GM21367 (cell line): ENCODE measurements at regions not wholly inside any gene's neighbourhood (a gene's known extent, or its start where the extent isn't known, plus 50 kb on each side); places are given as distances from the start of the nearest gene placed in this dataset.

Experiments used
- ATAC-seq: cut with Tn5 transposase; IDR thresholded peaks from one replicate; pipeline ENCODE4 v1.9.1; 2021; ENCODE audit not compliant: unreplicated experiment

DNA sequence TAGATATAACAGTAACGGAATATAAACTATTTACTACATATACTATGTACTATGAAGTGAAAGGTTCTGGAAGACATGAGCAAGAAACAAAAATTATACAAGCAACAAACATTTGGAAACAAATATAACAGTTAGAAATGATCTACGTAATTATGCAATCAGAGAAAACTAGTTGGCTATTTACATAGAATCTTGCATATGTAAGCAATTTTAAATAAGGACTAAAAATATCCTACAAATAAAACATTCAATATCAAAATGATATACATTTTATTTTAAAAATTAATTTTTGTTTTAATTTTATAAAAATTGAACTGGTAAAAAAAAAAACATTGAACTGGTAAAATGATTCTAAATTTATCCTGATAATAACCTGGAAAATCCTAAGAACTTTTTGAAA is 642.5 kb upstream of the PCDH10 start:
- ATAC-seq, result no peak

DNA sequence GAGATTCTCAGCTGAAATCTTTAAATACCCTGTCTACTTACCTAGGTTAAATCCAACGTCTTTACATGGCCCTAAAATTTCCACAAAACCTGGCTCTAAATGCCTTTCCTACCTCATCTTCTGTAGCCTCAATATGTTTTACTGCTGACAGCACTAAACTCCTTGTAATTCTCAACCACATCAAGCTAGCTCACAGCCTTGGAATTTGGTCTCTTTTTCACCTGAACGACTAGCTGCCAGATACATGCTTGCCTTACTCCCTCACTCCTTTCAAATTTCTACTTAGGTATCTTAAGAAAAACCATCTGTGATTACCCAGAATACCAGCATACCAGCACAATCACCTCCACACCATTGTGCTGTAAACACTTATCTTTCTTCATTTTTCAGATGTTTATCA is 635.6 kb upstream of the PCDH10 start:
- ATAC-seq, result no peak

DNA sequence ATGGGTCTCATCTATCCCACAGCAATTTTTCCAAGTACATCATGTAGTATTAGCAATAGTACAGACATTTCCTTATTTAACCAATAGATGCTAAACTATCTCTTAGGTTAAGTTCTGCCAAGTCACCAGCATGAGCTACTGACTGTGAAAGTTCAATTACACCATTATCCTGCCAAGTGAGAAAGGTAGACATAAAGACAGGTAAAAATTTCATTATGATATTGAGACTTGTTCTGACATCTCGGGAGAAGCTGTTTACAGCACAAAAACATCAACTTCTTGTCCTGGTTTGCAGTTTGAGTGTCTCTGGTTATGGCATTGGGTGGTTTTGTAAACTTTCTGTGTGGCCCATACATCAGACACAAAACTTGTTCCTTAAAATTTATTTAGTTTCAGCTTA is 622.4 kb upstream of the PCDH10 start:
- no peak for ATAC-seq

DNA sequence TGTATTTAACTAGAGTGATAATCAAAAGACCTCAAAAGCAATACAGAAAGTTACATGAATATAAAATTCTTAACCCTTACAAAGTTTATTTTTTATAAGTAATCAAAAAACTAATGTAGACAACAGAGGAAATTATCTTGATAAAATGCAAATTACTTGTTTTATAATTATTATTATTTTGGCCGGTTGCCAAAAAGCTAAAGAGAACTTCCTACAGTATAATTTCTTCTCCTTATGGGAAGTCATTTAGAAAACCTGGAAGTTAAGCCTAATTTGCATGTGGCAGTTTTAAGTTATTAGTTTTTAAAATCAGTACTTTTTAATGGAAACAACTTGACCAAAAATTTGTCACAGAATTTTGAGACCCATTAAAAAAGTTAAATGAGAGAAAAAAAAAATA is 621.3 kb upstream of the PCDH10 start:
- ATAC-seq, result no peak

DNA sequence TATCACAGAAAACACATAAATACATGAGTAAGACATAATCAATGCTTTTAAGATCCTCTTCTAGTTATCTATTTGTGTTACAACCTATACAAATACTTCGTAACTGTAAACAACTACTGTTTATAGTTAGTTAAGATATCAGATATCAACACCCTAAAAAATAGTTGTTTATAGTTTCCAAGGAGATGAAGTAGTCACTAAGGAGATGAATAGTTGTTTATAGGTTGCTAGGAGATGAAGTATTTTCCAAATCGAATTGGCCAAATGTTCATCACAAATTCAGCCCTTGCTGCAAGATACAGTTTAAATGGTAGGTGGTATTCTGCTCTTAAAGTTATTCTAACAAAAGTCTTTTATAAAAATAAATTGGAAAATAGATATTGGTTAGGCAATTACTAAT is 618.2 kb upstream of the PCDH10 start:
- ATAC-seq, result no peak

DNA sequence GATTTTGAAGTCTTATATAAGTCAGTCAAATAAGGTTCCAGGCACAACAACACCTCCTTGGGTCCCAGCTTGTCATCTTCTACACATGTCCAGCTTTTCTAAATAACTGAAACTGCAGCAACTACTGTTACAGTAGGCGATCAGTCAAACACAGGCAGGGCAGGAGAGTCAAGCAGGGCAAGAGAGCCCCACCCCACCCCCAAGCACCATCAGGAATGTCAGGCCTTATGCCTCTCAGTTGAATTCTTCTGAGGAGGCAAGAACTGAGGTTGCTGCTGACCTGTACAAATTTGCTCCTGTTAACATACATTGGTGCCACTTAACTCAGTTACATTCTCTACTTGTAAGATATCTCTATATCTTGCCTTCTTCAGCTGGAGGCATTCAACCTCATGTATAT is 608.8 kb upstream of the PCDH10 start:
- ATAC-seq, result no peak

DNA sequence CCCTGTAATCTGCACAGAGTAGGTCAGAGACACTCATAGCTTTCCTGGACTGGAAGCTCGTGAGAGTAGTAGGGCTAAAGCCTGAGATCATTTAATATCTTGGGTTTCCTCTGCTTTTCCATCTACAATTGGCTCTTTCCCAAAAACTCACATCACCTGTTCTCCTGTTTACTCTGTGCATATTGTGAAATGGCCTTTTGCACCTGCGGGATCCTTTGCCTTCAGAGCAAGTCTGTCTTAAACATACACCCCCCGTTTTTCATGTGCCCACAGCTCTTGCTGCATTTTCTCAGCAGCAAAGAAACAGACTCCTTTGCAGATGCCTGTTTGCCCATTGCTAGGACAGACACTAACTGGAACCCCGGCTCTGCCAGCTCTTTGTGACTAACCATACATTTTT is 608.3 kb upstream of the PCDH10 start:
- no peak for ATAC-seq

DNA sequence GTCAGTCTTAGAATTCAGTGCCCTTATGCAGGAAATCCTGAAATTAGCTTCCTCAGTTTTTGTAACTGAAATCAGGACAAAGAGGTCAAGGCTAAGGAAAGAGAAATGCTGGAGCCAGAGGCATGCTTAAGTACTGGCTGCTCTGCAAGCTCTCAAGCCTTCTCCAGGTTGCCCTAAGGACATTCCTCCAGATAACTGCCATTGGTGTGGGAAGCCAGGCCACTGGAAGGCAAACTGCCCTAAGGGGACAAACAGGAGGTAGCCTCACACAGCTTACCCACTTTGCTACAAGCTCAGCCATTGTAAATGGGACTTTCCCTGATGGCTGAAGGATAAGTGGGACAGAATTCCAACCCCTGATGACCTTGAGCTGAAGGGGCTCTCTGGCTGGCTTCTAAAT is 606.9 kb upstream of the PCDH10 start:
- ATAC-seq, result no peak

DNA sequence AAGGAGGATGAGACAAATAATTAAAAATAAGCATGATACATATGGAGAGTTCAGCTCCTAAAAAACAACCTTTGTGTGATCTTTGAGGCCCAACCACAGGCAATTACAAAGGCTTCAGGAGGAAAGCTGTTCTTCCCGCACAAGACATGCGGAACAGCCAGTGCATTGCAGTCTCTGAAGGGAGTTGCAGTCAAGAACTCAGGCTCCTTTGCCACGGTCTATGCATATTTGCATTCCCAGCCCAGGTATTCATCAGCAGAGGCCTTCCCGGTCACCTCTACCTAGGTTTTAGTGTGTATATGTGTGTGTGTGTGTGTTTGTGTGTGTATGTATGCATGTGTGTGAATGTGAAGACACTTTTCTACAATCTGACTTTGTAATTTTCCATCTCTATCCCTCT is 600.6 kb upstream of the PCDH10 start:
- no peak for ATAC-seq

DNA sequence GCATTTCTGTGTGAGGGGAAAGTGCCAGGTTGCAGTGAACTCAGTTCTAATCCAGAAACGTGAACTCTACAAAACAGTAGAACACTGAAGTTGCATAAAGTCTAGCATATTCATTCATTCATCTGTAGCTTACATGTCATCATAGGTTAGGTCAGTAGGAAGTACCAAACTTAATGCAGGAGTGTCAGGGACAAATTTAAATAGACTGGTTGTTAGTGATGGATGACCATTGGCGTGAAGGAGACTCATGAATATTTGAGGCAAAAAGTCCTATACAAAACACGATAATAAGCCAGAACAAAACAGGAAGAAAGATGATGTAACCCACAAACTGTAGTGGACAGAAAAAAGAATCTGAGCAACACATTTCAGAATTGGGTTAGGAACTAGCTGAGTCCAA is 592.8 kb upstream of the PCDH10 start:
- ATAC-seq, result no peak

DNA sequence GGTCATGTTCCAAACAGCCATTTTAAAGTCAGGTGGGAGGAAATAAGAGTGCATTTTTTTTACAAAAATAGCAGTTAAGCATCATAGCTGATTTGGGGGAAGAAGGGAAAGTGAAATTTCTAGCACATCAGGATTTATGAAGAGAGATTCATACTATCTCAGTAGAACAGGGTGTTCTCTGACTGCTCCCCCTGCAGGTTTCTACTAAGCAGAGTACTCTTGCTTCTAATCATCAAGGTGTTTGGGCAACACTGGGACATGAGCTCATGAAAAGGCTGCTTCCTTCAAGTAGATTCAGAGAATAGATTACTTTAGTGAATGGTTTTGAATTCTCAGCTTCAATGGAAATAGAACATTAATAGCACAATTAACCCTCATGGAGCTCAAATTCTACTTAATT is 591.4 kb upstream of the PCDH10 start:
- no peak for ATAC-seq

DNA sequence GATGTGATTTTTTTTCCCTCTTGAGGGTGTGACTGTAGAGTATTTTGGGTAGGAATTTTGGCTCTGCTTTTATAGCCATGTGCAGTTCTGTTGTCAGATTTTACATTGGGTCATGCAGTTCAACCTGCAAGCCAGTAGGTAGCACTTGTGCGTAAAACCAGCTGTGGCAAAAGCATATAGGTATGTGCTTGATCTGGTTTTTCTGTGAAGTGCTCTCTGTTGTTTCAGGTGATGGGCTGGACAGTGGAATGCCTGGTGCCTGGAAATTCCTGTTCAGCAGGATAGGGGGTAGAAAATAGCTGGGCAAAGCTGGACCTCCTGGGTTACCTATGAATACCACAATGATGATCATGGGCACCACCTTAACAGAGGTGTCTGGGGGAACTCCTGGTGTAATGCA is 584.2 kb upstream of the PCDH10 start:
- ATAC-seq, result no peak

DNA sequence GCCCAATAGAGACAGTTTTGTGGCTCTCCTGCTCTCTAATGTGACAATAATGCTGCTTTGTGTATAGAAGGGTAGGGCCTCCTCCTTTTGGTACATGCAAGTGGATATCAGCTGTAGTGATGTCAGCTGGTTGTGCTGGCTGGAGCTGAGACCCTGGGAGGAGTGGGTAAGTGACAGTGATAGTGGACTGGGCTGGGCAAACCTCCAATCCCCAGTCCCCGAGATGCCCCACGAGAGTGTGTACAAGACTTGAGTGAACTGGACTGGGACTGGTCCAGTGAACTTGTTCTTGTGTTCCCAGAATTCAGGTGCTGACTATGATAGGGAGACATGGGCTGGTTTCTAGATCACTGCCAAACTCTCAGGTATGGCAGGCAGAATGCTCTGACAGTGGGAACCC is 583.6 kb upstream of the PCDH10 start:
- no peak for ATAC-seq

DNA sequence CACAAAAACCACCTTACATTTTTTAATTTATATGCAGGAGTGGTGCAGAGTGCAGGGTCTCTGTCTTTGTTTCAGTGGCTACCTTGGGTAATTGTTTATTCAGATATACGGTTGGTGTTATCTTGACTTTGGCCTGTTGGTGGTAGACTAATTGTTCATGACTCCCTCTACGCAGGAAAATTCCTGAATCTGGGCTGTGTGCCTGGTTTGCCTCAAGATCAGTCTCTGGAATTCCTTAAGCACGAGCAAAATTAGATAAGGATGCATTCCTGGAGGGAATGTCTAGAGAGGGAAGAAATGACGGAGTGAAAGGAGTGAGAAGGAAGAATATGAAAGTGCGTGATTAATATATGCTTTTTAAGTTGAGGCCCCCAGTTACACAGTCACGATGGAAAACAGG is 576.9 kb upstream of the PCDH10 start:
- no peak for ATAC-seq

DNA sequence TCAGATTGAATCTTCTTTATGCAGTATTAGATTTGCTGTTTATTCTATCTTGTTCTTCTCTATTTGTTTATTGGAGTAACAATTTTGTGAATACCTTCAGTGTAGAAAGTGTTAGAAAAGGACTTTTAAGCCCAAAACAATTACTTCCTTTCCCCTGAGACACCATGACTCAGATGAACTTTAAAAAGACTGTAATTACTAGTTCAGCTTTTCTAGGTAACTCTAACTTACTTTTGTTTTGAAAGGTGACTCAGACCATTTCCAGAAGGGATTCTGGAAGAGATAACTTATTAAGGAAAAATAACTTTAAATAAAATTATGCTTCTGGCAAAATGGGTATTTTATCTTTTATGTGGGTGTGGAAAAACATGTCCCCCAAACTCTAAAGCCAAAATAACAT is 561.5 kb upstream of the PCDH10 start:
- ATAC-seq, result no peak

DNA sequence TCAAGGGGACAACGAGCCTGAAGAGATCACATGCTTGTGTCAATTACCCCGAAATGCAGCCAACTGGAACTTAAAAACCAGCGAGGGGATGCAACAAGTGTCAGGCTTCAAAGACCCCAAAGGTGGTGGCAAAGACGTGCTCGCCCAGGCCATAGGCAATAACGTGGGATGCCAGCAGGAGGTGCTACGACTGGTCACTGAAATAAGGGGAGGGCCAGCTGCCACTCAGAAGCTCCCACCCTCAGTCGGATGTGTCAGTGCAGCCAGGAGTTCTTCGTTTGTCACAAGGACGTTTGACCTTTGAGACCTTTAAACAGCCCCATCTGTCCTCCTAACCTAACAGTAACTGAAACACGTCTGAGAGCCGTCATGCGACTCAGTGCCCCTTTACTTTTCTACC is 556.8 kb upstream of the PCDH10 start:
- ATAC-seq, result no peak

DNA sequence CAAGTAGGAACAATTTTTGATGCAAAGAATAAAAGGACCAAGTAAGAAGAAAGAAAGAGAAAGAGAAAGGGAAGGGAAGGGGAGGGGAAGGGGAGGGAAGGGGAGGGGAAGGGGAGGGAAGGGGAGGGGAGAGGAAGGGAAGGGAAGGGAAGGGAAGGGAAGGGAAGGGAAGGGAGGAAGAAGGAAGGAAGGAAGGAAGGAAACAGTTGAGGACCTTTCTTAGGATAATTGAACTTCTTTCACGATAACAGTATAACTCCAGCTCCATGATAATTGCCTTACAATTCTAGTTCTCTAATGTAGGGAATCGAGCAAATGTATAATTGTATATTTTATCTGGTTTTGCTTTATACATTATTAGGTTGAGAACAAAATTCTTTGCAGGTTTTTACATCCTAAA is 556.2 kb upstream of the PCDH10 start:
- ATAC-seq, result no peak

DNA sequence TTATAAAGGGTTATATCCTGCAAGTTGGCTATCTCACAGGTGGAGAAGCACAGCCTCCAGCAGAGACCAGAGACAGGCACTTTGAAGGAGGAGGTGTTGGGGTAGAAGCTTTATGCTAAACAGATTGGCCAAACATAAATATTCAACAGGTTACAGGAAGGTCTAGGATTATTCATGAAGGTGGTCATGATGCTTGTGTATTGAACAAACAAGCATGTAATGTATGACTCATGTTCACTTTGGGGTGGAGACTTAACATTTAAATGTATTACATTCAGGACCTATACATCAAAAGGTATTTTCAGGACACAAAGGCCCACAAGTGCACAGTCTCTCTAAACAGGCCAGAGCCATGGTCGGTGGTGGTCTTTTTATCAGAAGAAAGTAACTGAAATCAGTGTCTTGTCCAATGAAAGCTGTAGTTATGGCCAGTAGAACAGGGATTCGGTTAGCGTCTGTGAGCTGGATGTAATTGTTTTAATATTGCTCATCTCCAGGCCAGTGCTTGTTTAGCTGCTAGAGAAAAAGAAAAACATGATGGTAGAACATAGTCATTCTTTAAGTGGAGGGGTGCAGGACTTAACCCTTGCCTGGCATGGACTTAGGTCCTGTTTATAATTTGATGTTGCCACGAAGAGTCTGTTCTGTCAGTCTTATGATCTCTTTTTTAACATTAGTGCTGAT is 555.2 kb upstream of the PCDH10 start:
- ATAC-seq, result no peak

DNA sequence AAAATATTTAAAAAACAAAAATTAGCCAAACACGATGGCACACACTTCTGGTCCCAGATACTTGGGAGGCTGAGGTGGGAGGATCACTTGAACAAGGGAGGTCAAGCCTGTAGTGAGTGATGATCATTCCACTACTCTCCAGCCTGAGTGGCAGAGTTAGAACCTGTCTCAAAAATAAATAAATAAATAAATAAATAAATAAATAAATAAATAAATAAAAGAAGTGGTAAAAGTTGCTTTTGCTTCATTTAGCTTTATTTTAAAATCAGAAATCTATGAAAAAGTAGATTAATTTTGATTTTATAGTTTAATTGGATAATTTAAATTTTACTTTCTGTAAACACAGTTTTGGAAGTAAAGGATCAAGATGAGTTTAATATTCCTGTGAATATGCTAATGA is 552.9 kb upstream of the PCDH10 start:
- ATAC-seq, result no peak

DNA sequence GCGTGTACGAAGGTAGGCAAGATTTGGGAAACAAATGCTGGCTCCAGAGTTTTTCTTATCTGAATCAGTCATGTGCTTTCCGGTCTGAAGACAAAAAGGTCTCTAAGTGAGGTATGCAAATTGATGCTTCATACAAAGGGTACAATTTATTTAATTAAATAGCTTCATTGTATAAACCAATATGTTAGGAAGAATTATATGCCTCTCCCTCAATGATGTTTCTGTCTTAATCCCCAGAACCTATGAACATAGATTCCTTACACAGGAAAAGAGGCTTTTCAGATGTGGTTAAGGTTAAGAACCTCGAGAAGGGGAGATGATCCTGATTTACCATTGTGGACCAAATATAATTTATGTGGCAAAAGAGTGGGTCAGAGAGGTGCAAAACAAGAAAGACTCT is 543.5 kb upstream of the PCDH10 start:
- ATAC-seq, result no peak

DNA sequence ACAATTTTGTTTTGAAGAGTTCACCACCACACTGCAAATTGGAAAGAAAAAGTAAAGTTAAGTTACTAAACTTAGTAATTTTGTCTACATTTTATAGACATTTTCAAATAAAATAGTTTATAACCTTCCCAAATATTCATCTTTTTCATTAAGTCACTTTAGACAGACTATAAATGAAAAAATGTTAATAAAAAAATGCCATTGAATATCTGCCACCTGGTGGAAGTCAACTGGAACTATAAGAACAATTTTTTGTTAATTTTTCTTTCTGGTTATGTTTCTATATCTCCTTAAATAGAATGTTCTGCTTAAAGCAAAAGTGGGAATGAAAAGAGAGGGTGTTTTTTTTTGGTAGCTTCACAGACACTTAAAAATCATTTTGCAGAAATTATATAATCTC is 534.4 kb upstream of the PCDH10 start:
- ATAC-seq, result no peak

DNA sequence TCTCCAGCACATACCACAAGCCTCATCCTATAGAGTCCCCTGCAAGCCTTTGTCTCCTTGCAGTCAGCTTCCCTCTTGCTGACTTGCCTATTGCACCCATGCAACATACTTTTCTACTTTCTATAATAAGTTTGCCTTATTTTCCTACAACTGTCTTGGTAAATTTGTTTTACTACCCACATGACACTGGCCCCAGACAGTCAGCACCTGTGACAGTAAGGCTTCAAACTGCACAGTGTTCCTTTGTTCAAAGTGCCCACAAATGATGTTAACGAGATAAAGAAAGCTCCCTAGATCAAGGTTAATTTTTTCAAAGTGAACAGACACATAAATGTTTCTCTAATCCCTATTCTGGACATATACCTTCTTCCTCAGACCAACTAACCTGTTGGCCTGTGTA is 529.1 kb upstream of the PCDH10 start:
- ATAC-seq, result no peak

DNA sequence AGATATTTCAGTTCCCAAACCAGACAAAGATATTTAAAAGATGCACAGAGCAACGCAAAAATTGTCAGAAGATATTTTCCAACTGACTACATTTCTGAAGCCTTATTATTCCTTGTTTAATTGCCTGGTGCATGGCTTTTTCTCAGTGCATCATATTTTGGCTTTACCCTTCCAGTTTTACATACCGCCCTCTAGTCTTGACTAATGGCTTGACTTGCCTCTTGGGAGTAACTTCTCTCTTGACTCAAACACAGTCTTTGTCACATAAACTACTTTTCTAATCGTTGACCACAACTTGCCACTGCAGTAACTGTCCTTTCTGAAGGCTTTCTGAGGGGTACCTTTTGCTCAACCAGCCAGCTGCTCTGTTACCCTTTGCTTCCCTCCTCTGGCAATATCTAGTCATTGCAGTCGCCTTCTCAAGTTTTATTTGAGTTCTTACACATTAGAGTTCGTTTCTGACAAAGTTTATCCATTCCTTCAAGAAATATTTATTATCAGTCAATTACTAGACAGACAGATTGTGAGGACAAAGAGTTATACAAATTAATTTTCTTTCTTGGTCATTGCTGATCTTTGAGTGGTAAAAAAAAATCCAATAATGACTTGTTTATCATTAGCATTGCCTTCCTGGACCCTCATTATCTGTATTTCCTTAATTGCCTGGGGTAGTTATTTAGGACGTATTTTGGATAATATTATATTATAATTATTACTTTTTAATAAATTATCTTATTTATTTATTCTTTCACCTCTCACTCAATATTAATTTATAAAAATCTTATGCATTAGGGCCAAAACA is 506.9 kb upstream of the PCDH10 start:
- ATAC-seq, result peak; percentile 79
